ENCODE measurements at regions not wholly inside any gene's neighbourhood (a gene's known extent, or its start where the extent isn't known, plus 50 kb on each side); places are given as distances from the start of the nearest gene placed in this dataset.

GRCh38 chr2:239777219-239777618 lies 247.9 kb downstream of the NDUFA10 start:
- TF ChIP-seq CTCF (IDR thresholded peaks at IDR 0.05; ENCODE audit: low read length) (no peak), EZH2 (IDR thresholded peaks at IDR 0.05; ENCODE audit: borderline replicate concordance, low read length) (no peak)

All from OCI-LY1 (cell line).